H9 (cell line): ENCODE measurements at regions not wholly inside any gene's neighbourhood (a gene's known extent, or its start where the extent isn't known, plus 50 kb on each side); places are given as distances from the start of the nearest gene placed in this dataset.

Source experiments
- DNase-seq: peaks from one replicate; pipeline ENCODE4 v3.0.0-alpha.2; 2017
- H2AFZ ChIP-seq: one replicate; pipeline ENCODE4 v1.6.1; 2013; ENCODE audit warnings: mild to moderate bottlenecking, low read length, control low read depth, moderate library complexity
- H2AK5ac ChIP-seq: 2 replicates; pipeline ENCODE4 v1.6.1; 2013; ENCODE audit warnings: low read length, control low read depth, mixed read lengths; ENCODE audit not compliant: insufficient read length
- H2BK120ac ChIP-seq: one replicate; pipeline ENCODE4 v1.6.1; 2013; ENCODE audit warnings: low read depth, mild to moderate bottlenecking, low read length, control low read depth, inconsistent platforms; ENCODE audit not compliant: poor library complexity, severe bottlenecking
- H2BK12ac ChIP-seq: 2 replicates; pipeline ENCODE4 v1.6.1; 2013; ENCODE audit warnings: low read length, control low read depth, mixed read lengths, low read depth; ENCODE audit not compliant: insufficient read length
- H2BK15ac ChIP-seq: 2 replicates; pipeline ENCODE4 v1.6.1; 2013; ENCODE audit warnings: low read depth, low read length, control low read depth
- H2BK20ac ChIP-seq: one replicate; pipeline ENCODE4 v1.6.1; 2013; ENCODE audit warnings: low read depth, mild to moderate bottlenecking, low read length, control low read depth, inconsistent platforms; ENCODE audit not compliant: poor library complexity, severe bottlenecking
- H2BK5ac ChIP-seq: 2 replicates; pipeline ENCODE4 v1.6.1; 2013; ENCODE audit warnings: low read length, control low read depth, mixed read lengths; ENCODE audit not compliant: insufficient read length
- H3K14ac ChIP-seq: 2 replicates; pipeline ENCODE4 v1.6.1; 2013; ENCODE audit warnings: low read length, control low read depth; ENCODE audit not compliant: insufficient read depth
- H3K18ac ChIP-seq: 2 replicates; pipeline ENCODE4 v1.6.1; 2013; ENCODE audit warnings: low read depth, mild to moderate bottlenecking, mixed read lengths, low read length, control low read depth; ENCODE audit not compliant: insufficient read length
- H3K23ac ChIP-seq: 2 replicates; pipeline ENCODE4 v1.6.1; 2013; ENCODE audit warnings: low read length, control low read depth, mixed read lengths, low read depth; ENCODE audit not compliant: insufficient read length
- H3K23me2 ChIP-seq: 2 replicates; pipeline ENCODE4 v1.6.1; 2013; ENCODE audit warnings: low read depth, mild to moderate bottlenecking, mixed read lengths, low read length, control low read depth; ENCODE audit not compliant: insufficient read length, poor library complexity, severe bottlenecking
- H3K27ac ChIP-seq: 2 replicates; pipeline ENCODE4 v1.5.1; 2013; ENCODE audit warnings: low read length, control low read depth, mixed read lengths, low read depth; ENCODE audit not compliant: insufficient read length
- H3K27me3 ChIP-seq: 2 replicates; pipeline ENCODE4 v1.6.1; 2013; ENCODE audit warnings: low read length, control low read depth, inconsistent platforms; ENCODE audit not compliant: insufficient read depth
- H3K4ac ChIP-seq: 2 replicates; pipeline ENCODE4 v1.6.1; 2013; ENCODE audit warnings: low read depth, mild to moderate bottlenecking, control low read depth, inconsistent platforms, low read length, moderate library complexity
- H3K4me1 ChIP-seq: 2 replicates; pipeline ENCODE4 v1.6.1; 2013; ENCODE audit warnings: low read length, control low read depth, inconsistent platforms; ENCODE audit not compliant: insufficient read depth
- H3K4me2 ChIP-seq: 2 replicates; pipeline ENCODE4 v1.6.1; 2013; ENCODE audit warnings: low read length, control low read depth, mixed read lengths; ENCODE audit not compliant: insufficient read length, insufficient read depth
- H3K56ac ChIP-seq: 2 replicates; pipeline ENCODE4 v1.6.1; 2013; ENCODE audit warnings: low read depth, mild to moderate bottlenecking, mixed read lengths, low read length, control low read depth; ENCODE audit not compliant: insufficient read length
- H3K79me1 ChIP-seq: 2 replicates; pipeline ENCODE4 v1.6.1; 2013; ENCODE audit warnings: low read depth, mild to moderate bottlenecking, moderate library complexity, low read length, control low read depth, inconsistent platforms; ENCODE audit not compliant: insufficient read depth, poor library complexity, severe bottlenecking
- H3K79me2 ChIP-seq: 2 replicates; pipeline ENCODE4 v1.6.1; 2013; ENCODE audit warnings: low read length, control low read depth, inconsistent platforms; ENCODE audit not compliant: insufficient read depth
- H3K9ac ChIP-seq: 2 replicates; pipeline ENCODE4 v1.6.1; 2013; ENCODE audit warnings: low read length, control low read depth, mixed read lengths; ENCODE audit not compliant: insufficient read length; ENCODE audit errors: extremely low read depth
- H3K9me3 ChIP-seq: one replicate; pipeline ENCODE4 v1.6.1; 2013; ENCODE audit warnings: low read depth, low read length, inconsistent platforms; ENCODE audit not compliant: control insufficient read depth
- H3T11ph ChIP-seq: one replicate; pipeline ENCODE4 v1.6.1; 2013; ENCODE audit warnings: mild to moderate bottlenecking, low read length, control low read depth, inconsistent platforms
- H4K20me1 ChIP-seq: one replicate; pipeline ENCODE4 v1.6.1; 2013; ENCODE audit not compliant: control insufficient read depth, insufficient read length, insufficient read depth
- H4K5ac ChIP-seq: 2 replicates; pipeline ENCODE4 v1.6.1; 2013; ENCODE audit warnings: low read depth, mild to moderate bottlenecking, mixed read lengths, low read length, control low read depth; ENCODE audit not compliant: insufficient read length
- H4K8ac ChIP-seq: replicated peaks from 2 replicates; pipeline ENCODE4 v1.6.1; 2013; ENCODE audit warnings: low read length, control low read depth, mixed read lengths, low read depth; ENCODE audit not compliant: insufficient read length
- H4K91ac ChIP-seq: 2 replicates; pipeline ENCODE4 v1.6.1; 2013; ENCODE audit warnings: low read depth, mild to moderate bottlenecking, moderate library complexity, mixed read lengths, low read length, control low read depth; ENCODE audit not compliant: insufficient read length
- H3K27ac Mint-ChIP-seq, 3 experiments: 2 replicates in 2 of 3; 3 replicates in 1 of 3; pipeline ENCODE4 v1.8.0; 2020 to 2021; ENCODE audit warnings: mixed read lengths in 3 of 3, mild to moderate bottlenecking in 1 of 3, moderate library complexity in 1 of 3
- H3K27me3 Mint-ChIP-seq: 2 replicates; pipeline ENCODE4 v1.8.0; 2021; ENCODE audit warnings: low read depth, mild to moderate bottlenecking, moderate library complexity, mixed read lengths
- H3K36me3 Mint-ChIP-seq, 3 experiments: 2 replicates in 2 of 3; 3 replicates in 1 of 3; pipeline ENCODE4 v1.8.0; 2020 to 2021; ENCODE audit warnings: low read depth in 3 of 3, mixed read lengths in 3 of 3; ENCODE audit not compliant: insufficient read depth in 1 of 3
- H3K4me1 Mint-ChIP-seq, 2 experiments: 2 replicates each; pipeline ENCODE4 v1.8.0; 2020; ENCODE audit warnings: mixed read lengths in 2 of 2
- H3K4me3 Mint-ChIP-seq, 2 experiments: 2 replicates in 1 of 2; 3 replicates in 1 of 2; pipeline ENCODE4 v1.8.0; 2020 to 2021; ENCODE audit warnings: mild to moderate bottlenecking in 2 of 2, mixed read lengths in 2 of 2, moderate library complexity in 1 of 2
- H3K9me3 Mint-ChIP-seq, 2 experiments: 2 replicates in 1 of 2; 3 replicates in 1 of 2; pipeline ENCODE4 v1.8.0; 2020; ENCODE audit warnings: mild to moderate bottlenecking in 2 of 2, mixed read lengths in 2 of 2, moderate library complexity in 1 of 2
- CTCF ChIP-seq: fragments of 200-600 bp; sonication (generic); conservative IDR thresholded peaks from 3 replicates; pipeline ENCODE4 v1.8.0; 2021; ENCODE audit warnings: antibody characterized with exemption, mild to moderate bottlenecking
- WGBS: extraction: QIAGEN DNeasy Blood & Tissue Kit; methylation state at CpG from one replicate; pipeline ENCODE4 v1.1.7; 2013; ENCODE audit warnings: missing lambda C conversion rate, low lambda C conversion rate, mixed read lengths; ENCODE audit not compliant: insufficient read length; ENCODE audit errors: extremely low coverage; 5-methylcytosine and 5-hydroxymethylcytosine counted together

- no peak overlapping the region for H2AK5ac ChIP-seq
- no peaks in the 10 kb centered on the region for H3K9me3 ChIP-seq
- H3K4me1 ChIP-seq: no peaks in the 10 kb centered on the region
- Mint-ChIP-seq H3K9me3 (no peaks in the 10 kb centered on the region), H3K27me3 (peaks cover 7% of the 10 kb centered on the region), H3K4me3 (no peak overlapping the region), H3K36me3 (no peaks in the 10 kb centered on the region), H3K27ac (no peak overlapping the region), H3K4me1 (0 out of 4 replicates have a peak, but pooled peaks cover 0 to 3% of the 10 kb centered on the region in 2 experiments)
- H2AFZ ChIP-seq: no peak overlapping the region
- H4K8ac ChIP-seq: no peak overlapping the region
- H2BK12ac ChIP-seq: no peak overlapping the region
- H3K79me2 ChIP-seq: no peaks in the 10 kb centered on the region; the same call in 1 of the 2 replicates
- no CpG with 5 or more reads among the region's 5 CpGs for WGBS
- H2BK5ac ChIP-seq: no peak overlapping the region
- H3T11ph ChIP-seq: no peak overlapping the region
- no peak overlapping the region for H4K91ac ChIP-seq
- H3K23me2 ChIP-seq: no peaks in the 10 kb centered on the region
- H3K56ac ChIP-seq: no peak overlapping the region
- H3K9ac ChIP-seq: no peak overlapping the region
- H3K27me3 ChIP-seq: no peaks in the 10 kb centered on the region
- H2BK120ac ChIP-seq: no peak overlapping the region
- H3K18ac ChIP-seq: no peak overlapping the region
- no peaks in the 10 kb centered on the region for H3K79me1 ChIP-seq
- H4K5ac ChIP-seq: no peak overlapping the region
- H3K14ac ChIP-seq: no peak overlapping the region; the same call in 1 of the 2 replicates
- no peaks in the 10 kb centered on the region for H4K20me1 ChIP-seq
- H3K23ac ChIP-seq: no peak overlapping the region
- no peak overlapping the region for H3K4me2 ChIP-seq
- no peak for DNase-seq
- no peak overlapping the region for H2BK20ac ChIP-seq
- H3K27ac ChIP-seq: no peak overlapping the region
- H2BK15ac ChIP-seq: no peak overlapping the region
- TF ChIP-seq CTCF: no peak
- no peak overlapping the region for H3K4ac ChIP-seq
Measured at GRCh38 chr2:100744589-100744988, 75.3 kb upstream of the NPAS2 start.
